Left lung (tissue), 4 donors: ENCODE measurements at regions not wholly inside any gene's neighbourhood (a gene's known extent, or its start where the extent isn't known, plus 50 kb on each side); places are given as distances from the start of the nearest gene placed in this dataset.

Experiments used
- ATAC-seq: fragments of 200-7000 bp; cut with Tn5 transposase; one replicate; pipeline ENCODE4 v1.9.1; 2020; ENCODE audit warnings: moderate library complexity
- DNase-seq, 4 donors: peaks; one replicate each; pipeline ENCODE4 v3.0.0-alpha.2; 2013 to 2020
- H3K27ac ChIP-seq, 2 donors: fragments of 200-600 bp; sonication (generic) in 1 of 2; one replicate each; pipeline versions ENCODE4 v1.5.0 to v1.8.0; 2020 to 2021
- H3K27me3 ChIP-seq, 2 donors: fragments of 200-600 bp; sonication (generic) in 1 of 2; one replicate each; pipeline versions ENCODE4 v1.5.0 to v1.8.0; 2020 to 2021
- H3K36me3 ChIP-seq, 2 donors: fragments of 200-600 bp; sonication (generic) in 1 of 2; one replicate each; pipeline versions ENCODE4 v1.5.0 to v1.8.0; 2020 to 2021
- H3K4me1 ChIP-seq, 2 donors: fragments of 200-600 bp; one replicate each; pipeline ENCODE4 v1.8.0; 2021
- H3K4me3 ChIP-seq, 2 donors: fragments of 200-600 bp; sonication (generic) in 1 of 2; one replicate each; pipeline versions ENCODE4 v1.5.0 to v1.8.0; 2020 to 2021; ENCODE audit warnings: mild to moderate bottlenecking in 1 of 2
- H3K9me3 ChIP-seq, 2 donors: fragments of 200-600 bp; sonication (generic) in 1 of 2; one replicate each; pipeline versions ENCODE4 v1.5.0 to v1.8.0; 2020 to 2021
- CTCF ChIP-seq, 2 donors: fragments of 200-600 bp; sonication (generic) in 1 of 2; IDR thresholded peaks; one replicate each; pipeline versions ENCODE4 v1.5.0 to v1.8.0; 2021; ENCODE audit warnings: antibody characterized with exemption in 2 of 2
- intact Hi-C, 2 donors: fragments of 100-400 bp; cut with DNase I; formaldehyde crosslinking; loops; one replicate each; pipeline versions ENCODE4 v1.11.2 to v1.14.2; 2022
- donor health status: DM: no; HTN: yes; CAD: no.
- donor health status: DM: no; HTN: no; CAD: no.

DNA sequence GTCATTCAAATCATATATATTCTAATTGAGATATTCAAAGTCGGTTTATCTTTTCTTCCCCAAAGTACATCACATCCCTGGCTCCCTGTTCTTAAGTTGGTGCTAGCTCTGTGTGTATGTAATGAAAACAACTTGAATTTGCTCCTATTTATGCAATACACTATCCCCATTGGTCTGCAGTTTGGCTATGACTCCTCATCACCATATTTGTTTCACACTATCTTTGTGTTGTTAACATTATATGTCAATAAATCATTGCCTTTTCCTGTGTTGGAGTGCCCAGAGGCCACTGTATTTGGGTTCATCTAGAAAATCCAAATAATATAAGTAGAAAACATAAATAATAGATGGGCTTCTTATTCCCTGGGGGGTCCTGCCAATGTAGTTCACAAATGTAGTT lies 306.6 kb upstream of the TENM4 start:
- Histone ChIP-seq H3K9me3 (no peaks in the 10 kb centered on the region), H3K4me3 (no peak overlapping the region), H3K27ac (no peak overlapping the region), H3K27me3 (no peaks in the 10 kb centered on the region), H3K36me3 (no peaks in the 10 kb centered on the region), H3K4me1 (no peaks in the 10 kb centered on the region)
- ATAC-seq (no peak), DNase-seq (peak in 2 of 4 donors; percentile 20 to 32)
- intact Hi-C loops = no loop called here
- no peak for TF ChIP-seq CTCF (IDR thresholded peaks at IDR 0.05)

- Histone ChIP-seq H3K9me3 (no peaks in the 10 kb centered on the region), H3K27me3 (no peaks in the 10 kb centered on the region), H3K4me1 (no peaks in the 10 kb centered on the region), H3K4me3 (no peak overlapping the region), H3K27ac (no peak overlapping the region), H3K36me3 (no peaks in the 10 kb centered on the region)
- intact Hi-C loops = no loop called here
- DNase-seq (no peak), ATAC-seq (no peak)
- no peak for TF ChIP-seq CTCF (IDR thresholded peaks at IDR 0.05)
These were observed 304.1 kb upstream of the TENM4 start for GRCh38 chr11:79744941-79745340.

DNA sequence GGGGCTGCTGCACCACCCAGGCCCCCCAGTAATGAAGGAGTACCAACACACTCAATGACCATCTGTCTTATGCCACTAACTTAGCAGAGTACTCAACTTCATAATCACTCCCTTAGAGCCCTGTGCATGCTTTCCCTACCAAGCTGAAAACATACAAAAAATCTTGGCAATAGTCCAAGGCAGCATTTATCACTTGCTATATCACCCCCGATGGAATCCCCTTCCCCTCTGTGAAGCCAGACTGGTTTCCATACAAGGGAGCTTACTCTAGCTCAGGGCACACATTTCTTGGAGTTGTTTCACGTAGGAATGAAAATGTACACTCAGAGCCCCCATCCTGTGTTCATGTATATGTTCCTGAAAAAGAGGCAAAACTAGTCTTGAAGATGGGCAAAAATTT lies 301.3 kb upstream of the TENM4 start:
- no peak for DNase-seq
- Histone ChIP-seq H3K9me3 (no peaks in the 10 kb centered on the region), H3K27me3 (no peaks in the 10 kb centered on the region), H3K36me3 (no peaks in the 10 kb centered on the region), H3K4me3 (no peak overlapping the region), H3K27ac (no peak overlapping the region), H3K4me1 (no peaks in the 10 kb centered on the region)
- intact Hi-C loops = no loop called here
- TF ChIP-seq CTCF (IDR thresholded peaks at IDR 0.05) = no peak
- no peak for ATAC-seq

DNA sequence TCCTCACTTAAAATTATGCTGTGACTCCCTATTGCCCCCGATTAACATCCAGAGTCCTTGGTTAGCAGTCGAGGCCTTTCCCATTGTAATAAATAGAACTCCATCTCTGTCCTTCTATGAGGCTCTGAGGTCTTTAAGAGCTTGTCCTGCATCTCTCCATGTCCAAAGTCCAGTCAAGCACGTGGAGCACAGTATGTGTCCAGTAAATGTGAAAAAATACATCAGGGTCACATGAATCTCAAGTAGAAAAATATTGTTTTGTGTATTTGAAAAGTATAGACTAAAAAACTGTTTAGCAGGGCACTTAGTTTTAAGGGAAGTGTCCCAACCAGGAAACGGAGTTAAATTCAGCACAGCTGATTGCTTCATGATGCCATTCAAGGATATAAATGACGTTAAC lies 298.8 kb upstream of the TENM4 start:
- DNase-seq (no peak), ATAC-seq (no peak)
- H3K27ac ChIP-seq = no peak overlapping the region
- no peaks in the 10 kb centered on the region for H3K4me1 ChIP-seq
- no peak overlapping the region for H3K4me3 ChIP-seq
- H3K27me3 ChIP-seq = no peaks in the 10 kb centered on the region
- TF ChIP-seq CTCF (IDR thresholded peaks at IDR 0.05) = no peak
- intact Hi-C loops = no loop called here
- H3K9me3 ChIP-seq = no peaks in the 10 kb centered on the region
- H3K36me3 ChIP-seq = no peaks in the 10 kb centered on the region

DNA sequence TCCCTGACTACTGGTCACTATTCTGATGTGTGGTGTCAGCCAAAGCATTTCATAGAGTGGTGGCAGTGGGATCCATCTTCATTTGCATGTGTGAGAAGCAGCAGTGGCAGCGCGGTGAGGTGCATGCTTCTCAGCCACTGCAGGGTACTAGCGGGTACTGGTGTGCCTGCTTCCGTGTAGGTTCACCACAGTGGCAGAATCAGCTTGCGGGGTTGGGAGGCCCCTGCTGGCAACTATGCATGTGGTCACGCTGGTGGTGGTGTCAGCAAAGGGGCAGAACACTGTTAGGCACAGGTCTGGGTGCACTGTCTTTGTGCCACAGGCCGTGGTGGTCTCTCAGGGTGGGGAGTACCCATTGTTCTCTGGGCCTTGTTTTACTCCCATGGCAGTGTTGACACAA lies 286.4 kb upstream of the TENM4 start:
- H3K36me3 ChIP-seq = no peaks in the 10 kb centered on the region
- DNase-seq (no peak), ATAC-seq (no peak)
- H3K27me3 ChIP-seq = no peaks in the 10 kb centered on the region
- H3K27ac ChIP-seq = no peak overlapping the region
- no peaks in the 10 kb centered on the region for H3K4me1 ChIP-seq
- H3K9me3 ChIP-seq = peaks cover 0 to 5% of the 10 kb centered on the region in 2 donors
- H3K4me3 ChIP-seq = no peak overlapping the region
- intact Hi-C loops = no loop called here
- no peak for TF ChIP-seq CTCF (IDR thresholded peaks at IDR 0.05)
